Hypothalamus (tissue), 51 donors: ENCODE measurements at regions not wholly inside any gene's neighbourhood (a gene's known extent, or its start where the extent isn't known, plus 50 kb on each side); places are given as distances from the start of the nearest gene placed in this dataset.
A peak's percentile ranks its signal among the peaks of the same experiment; 100 is the strongest.
"Not testable (repeated sequence)": the region's sequence is repeated elsewhere in the genome, so short reads cannot be mapped to it uniquely, and the experiment has no call there.

Experiments used
- DNase-seq, 51 donors: peaks; one replicate each; lab custom pipeline; 2025; lab: John Stamatoyannopoulos, UW

- no peak for DNase-seq
Observed at GRCh38 chr13:19062801-19063200, 118.8 kb downstream of the TUBA3C start.

- no peak for DNase-seq
Observed at GRCh38 chr13:19062019-19062646, 119.5 kb downstream of the TUBA3C start.

DNA sequence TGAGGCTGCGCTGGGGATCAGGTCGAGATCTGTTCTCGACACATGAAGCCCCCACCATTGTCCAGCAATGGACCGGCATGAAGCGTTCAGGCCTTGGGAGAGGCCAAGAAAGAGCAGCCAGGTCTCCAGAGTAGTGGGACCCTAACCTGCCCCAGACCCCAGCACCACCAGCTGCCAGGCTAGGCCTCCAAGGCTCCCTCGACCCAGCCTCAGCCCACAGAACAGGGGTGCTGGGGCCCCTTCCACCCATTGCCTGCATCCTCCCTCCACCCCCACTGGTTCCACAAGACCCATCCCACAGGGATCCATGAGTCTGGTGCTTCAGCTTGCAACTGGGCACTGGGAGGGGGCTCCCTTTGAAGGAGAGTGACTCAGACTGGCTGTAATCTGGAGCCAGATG lies 120.3 kb downstream of the TUBA3C start:
- no peak for DNase-seq

- DNase-seq = no peak
Observed at GRCh38 chr13:19060311-19061002, 121.2 kb downstream of the TUBA3C start.

GRCh38 chr13:19059016-19059780 lies 122.4 kb downstream of the TUBA3C start:
- DNase-seq = no peak

- DNase-seq = no peak
Observed at GRCh38 chr13:19058566-19058965, 123.1 kb downstream of the TUBA3C start.

- DNase-seq = no peak
Observed at GRCh38 chr13:19057588-19058340, 123.9 kb downstream of the TUBA3C start.

- no peak for DNase-seq
Observed at GRCh38 chr13:19056984-19057490, 124.6 kb downstream of the TUBA3C start.

DNA sequence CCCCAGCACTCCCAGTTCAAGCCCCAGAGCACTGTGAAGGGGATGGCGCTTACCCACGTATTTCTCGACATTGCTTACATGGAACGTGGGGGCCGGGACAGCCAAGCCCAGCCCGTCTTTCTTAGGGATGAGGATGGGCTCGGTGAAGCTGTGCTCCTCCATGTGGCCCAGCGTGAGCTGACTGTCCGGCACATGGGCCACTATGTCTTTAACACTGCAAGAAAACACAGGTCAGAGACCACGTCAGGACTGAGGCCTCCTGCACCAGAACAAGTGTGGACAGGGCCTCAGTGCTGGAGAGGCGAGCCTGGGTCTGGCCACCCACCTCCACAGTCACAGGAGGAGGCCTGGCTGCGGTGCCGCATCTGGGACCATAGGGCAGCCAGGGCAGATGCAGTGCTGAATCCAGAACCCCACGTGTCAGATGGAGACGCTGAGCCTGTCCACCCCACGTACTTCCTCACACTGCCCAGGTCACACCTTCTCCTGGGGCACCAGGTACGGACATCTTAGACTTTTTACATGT lies 125.2 kb downstream of the TUBA3C start:
- DNase-seq = no peak

DNA sequence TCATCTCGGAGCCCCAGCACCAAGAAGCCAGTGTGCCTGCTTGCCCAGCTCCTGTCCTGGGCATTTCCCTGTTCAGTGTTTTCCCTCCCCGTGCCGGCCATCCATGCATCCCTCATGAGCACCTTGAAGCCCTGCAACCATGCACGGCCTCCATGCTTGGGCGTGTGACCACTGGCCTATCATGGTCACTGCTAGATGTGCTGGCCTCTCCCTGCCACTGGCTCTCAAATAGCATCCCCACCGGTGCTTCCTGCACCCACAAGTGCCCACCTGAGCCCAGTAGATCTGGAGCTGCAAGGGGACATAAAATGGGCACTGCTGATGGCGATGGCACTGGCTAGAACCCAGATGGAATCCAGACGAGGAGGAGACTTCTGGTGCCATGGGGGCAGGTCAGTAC lies 126.0 kb downstream of the TUBA3C start:
- no peak for DNase-seq

DNA sequence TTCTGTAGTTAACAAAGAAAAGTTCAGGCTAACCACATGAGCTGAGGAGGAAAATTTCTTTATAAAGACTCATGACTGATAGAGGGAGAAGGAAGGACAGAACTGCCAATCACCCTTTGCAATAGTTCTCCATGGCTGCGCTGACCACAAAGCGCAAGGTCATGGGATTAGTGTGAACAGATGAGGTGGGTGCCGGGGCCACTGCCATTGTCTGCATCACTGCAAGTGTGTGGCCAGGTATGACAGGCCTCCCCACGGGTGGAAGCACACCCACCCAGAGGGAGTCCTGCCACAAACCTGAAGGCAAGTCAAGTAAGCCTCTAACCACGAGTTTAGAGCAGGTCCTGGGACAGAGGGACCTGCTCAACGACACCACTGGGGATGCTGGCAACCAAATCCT lies 128.1 kb downstream of the TUBA3C start:
- no peak for DNase-seq

- no peak for DNase-seq
Observed at GRCh38 chr13:19052931-19053330, 128.7 kb downstream of the TUBA3C start.

DNA sequence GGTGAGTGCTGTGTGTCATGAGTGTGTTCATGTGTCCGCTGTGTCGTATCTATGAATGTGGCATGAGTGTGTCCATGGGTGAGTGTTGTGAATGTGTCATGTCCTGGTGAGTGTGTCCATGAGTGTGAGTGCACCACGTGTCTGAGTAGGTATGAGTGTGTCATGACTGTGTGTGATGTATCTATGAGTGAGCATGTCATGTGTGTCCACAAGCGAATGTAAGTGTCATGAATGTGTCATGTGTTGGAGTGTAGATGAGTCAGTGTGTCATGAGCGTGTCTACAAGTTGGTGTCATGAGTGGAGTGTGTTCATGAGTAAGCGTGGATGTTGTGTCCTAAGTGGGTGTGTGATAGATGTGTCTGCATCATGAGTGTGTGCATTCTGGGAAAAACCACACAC lies 129.4 kb downstream of the TUBA3C start:
- DNase-seq = no peak

DNA sequence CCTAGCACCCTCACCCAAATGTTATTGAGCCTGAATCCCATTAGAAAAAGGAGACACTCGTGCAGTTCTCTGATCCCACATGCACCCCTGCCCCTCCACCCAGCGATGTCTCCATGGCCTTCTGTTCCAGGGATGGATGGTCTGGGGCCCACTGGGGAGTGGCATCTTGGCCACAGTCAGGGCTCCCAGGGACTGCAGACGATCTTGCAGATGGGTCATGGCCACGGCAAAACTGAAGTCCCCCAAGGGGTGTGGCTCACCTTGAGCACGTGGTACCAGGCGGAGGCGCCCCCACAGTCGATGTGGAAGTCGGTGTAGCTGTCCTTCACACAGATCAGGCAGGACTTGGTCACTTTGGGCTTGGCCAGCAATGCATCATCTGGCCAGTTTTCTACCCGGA lies 130.7 kb downstream of the TUBA3C start:
- no peak for DNase-seq

DNA sequence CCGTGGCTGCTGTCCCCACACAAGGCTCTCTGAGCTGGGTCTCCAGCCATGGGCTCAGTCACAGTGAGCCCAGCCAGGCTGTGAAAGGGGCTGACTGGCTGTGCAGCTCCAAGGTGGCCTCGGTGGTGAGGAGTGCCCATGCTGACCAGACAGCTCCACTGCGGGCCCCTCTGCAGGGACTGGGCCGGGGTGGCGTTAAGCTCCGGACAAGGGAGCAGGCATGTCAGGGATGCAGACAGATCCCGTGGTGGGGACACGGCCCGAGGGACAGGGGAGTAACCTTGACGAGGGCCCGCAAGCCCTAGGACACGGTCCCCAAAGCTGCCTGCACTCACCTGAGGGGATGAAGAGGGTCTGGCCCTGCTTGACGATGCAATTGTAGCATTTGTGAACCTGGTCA lies 132.0 kb downstream of the TUBA3C start:
- not testable (repeated sequence) for DNase-seq

DNA sequence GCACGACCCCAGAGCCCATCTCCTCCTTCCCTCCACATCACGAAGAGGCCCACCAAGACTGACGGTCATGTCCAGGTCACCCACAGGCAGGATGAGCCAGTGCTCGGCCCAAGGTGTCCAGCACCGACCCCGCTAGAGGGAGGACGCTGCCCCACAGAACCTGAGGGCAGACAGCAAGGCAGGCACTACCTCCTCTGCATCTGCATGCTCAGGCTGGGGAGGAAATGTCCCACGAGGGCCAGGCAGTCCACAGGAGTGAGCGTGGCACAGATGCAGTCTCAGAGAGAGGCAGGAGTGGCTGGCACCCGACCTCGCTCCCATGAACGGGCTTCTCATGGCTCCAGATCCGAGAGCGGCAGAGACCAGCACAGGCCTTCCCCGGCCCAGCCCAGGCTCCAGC lies 133.2 kb downstream of the TUBA3C start:
- no peak for DNase-seq

- DNase-seq = no peak
Observed at GRCh38 chr13:19023115-19023514, 158.5 kb downstream of the TUBA3C start.

DNA sequence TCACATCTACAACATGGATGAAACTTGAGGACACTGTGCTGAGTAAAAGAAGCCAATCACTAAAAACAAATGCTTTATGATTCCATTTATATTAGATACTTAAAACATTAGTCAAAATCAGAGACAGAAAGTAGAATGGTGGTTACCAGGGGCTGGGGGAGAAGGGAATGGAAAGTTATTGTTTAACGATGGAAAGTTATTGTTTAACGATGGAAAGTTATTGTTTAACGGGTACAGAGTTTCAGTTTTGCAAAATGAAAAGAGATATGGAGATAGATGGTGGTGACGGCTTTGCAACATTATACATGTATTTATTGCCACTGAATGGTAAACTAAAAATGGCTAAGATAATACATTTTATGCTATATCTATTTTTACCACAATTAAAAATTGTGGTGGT lies 160.6 kb downstream of the TUBA3C start:
- no peak for DNase-seq

DNA sequence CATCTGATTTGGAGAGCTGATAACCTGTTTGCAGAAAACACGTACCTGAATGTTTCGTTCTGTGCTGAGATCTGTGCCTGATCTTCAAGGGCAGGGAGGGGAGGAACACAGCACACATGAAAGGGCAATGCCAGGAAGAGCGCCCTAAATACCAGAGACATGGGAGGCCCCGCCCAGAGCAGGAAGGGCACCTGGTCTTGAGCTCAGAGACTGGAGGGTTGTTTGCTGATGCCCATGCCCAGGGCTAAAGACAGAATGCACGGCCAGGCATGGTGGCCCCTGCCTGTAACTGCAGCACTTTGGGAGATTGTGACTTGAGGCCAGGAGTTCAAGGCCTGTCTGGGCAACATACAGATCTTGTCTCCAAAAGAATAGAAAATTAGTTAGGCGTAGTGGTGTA lies 183.2 kb downstream of the TUBA3C start:
- DNase-seq = no peak

DNA sequence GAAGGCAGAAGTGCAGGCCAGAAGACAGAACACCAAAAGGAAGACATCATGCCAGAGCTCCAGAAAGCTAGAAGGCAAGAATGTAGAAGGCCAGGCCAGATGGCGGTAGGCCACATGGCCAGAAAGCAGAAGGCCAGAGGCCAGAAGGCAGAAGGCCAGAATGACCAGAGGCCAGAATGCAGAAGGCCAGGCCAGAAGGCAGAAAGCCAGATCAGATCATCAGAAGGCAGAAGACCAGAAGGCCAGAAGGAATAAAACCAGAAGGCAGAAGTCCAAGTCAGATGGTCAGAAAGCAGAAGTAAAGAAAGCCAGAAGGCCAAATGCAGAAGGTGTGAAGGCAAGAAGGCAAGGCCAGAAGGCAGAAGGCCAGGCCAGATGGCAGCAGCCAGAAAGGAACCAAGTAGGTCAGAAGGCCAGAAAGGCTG lies 185.0 kb downstream of the TUBA3C start:
- peak in 1 of 51 donors; percentile 1 for DNase-seq

- no peak for DNase-seq
Observed at GRCh38 chr13:18996221-18996620, 185.4 kb downstream of the TUBA3C start.
